ENCODE measurements at regions not wholly inside any gene's neighbourhood (a gene's known extent, or its start where the extent isn't known, plus 50 kb on each side); places are given as distances from the start of the nearest gene placed in this dataset.

GRCh38 chr11:101797335-101797734 lies 117.5 kb upstream of the CEP126 start:
- TF ChIP-seq NFIC (IDR thresholded peaks at IDR 0.05): no peak
- TF ChIP-seq ZBTB7A (IDR thresholded peaks at IDR 0.05; ENCODE audit: low read depth): no peak
- no peak for TF ChIP-seq TEAD4 (IDR thresholded peaks at IDR 0.05)
- TF ChIP-seq EGR1 (IDR thresholded peaks at IDR 0.05): no peak
- TF ChIP-seq TAF1 (IDR thresholded peaks at IDR 0.05; ENCODE audit: low read depth): no peak
- TF ChIP-seq USF1 (IDR thresholded peaks at IDR 0.05): no peak
- no peak for TF ChIP-seq REST (IDR thresholded peaks at IDR 0.05; ENCODE audit: low read depth)
- TF ChIP-seq FOXM1 (IDR thresholded peaks at IDR 0.05; ENCODE audit: borderline replicate concordance, low read depth): no peak
- no peak for TF ChIP-seq RAD21 (IDR thresholded peaks at IDR 0.05; ENCODE audit: low read depth)
- TF ChIP-seq CREB1 (IDR thresholded peaks at IDR 0.05; ENCODE audit: low read depth): no peak

- no peak for TF ChIP-seq TEAD4 (IDR thresholded peaks at IDR 0.05)
- TF ChIP-seq NFIC (IDR thresholded peaks at IDR 0.05): no peak
- TF ChIP-seq TCF12 (IDR thresholded peaks at IDR 0.05; ENCODE audit: low read depth): no peak
- no peak for TF ChIP-seq REST (IDR thresholded peaks at IDR 0.05; ENCODE audit: low read depth)
- TF ChIP-seq CREB1 (IDR thresholded peaks at IDR 0.05; ENCODE audit: low read depth): no peak
- TF ChIP-seq FOXM1 (IDR thresholded peaks at IDR 0.05; ENCODE audit: borderline replicate concordance, low read depth): no peak
- TF ChIP-seq, protein P1, sequence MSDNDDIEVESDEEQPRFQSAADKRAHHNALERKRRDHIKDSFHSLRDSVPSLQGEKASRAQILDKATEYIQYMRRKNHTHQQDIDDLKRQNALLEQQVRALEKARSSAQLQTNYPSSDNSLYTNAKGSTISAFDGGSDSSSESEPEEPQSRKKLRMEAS (IDR thresholded peaks at IDR 0.05): no peak
- TF ChIP-seq RAD21 (IDR thresholded peaks at IDR 0.05; ENCODE audit: low read depth): no peak
- TF ChIP-seq USF1 (IDR thresholded peaks at IDR 0.05): no peak
- no peak for TF ChIP-seq TAF1 (IDR thresholded peaks at IDR 0.05; ENCODE audit: low read depth)
- no peak for TF ChIP-seq CEBPB (IDR thresholded peaks at IDR 0.05)
- no peak for TF ChIP-seq EP300 (IDR thresholded peaks at IDR 0.05; ENCODE audit: borderline replicate concordance)
- no peak for TF ChIP-seq ZBTB7A (IDR thresholded peaks at IDR 0.05; ENCODE audit: low read depth)
- TF ChIP-seq EGR1 (IDR thresholded peaks at IDR 0.05): no peak
- TF ChIP-seq YY1 (IDR thresholded peaks at IDR 0.05; ENCODE audit: low read depth): no peak
Observed at GRCh38 chr11:101792814-101793213, 122.0 kb upstream of the CEP126 start.

GRCh38 chr11:101786916-101787315 lies 127.9 kb upstream of the CEP126 start:
- TF ChIP-seq USF1 (IDR thresholded peaks at IDR 0.05) (no peak), ZBTB7A (IDR thresholded peaks at IDR 0.05; ENCODE audit: low read depth) (no peak), TEAD4 (IDR thresholded peaks at IDR 0.05) (no peak), EGR1 (IDR thresholded peaks at IDR 0.05) (no peak)

DNA sequence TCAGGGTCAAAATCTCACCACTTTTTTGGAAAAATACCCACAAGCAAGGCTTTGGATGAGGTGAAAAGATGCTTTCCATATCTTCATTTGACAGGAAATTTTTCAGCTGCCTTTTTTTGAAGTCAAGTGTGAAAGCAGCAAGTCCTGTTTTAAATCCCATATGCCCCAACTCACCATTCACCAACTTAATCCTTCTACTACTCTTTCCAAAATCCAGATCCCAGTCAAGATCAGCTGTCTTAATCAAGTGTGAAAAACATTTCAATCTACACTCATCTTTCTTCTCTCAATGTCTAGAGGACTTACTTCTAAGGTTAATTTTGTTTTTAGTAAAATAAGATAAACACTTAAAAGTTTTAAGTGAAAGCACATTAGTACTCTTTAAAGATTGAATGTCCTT lies 128.4 kb upstream of the CEP126 start:
- no peak for TF ChIP-seq ZBTB7A (IDR thresholded peaks at IDR 0.05; ENCODE audit: low read depth)

DNA sequence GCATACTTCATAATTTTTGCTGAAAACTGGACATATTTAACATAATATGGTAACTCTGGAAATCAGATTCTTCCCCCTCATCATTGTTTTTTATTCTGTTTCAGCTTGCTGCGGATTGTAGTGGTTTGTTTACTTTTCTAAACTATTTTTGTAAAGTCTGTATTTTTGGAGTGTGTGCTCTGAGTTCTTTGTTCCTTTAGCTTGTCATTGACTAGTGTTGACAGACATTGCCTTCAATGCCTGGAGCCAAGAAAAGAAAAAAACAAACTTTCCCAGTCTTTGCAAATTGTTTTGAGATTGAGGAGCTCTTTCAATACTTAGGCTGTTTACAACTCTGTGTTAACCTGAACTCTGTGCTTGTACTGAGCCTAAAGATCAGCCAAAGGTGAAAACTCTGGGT lies 137.3 kb upstream of the CEP126 start:
- TF ChIP-seq CEBPB (IDR thresholded peaks at IDR 0.05): no peak
- TF ChIP-seq RAD21 (IDR thresholded peaks at IDR 0.05; ENCODE audit: low read depth): no peak
- no peak for TF ChIP-seq EP300 (IDR thresholded peaks at IDR 0.05; ENCODE audit: borderline replicate concordance)
- no peak for TF ChIP-seq CREB1 (IDR thresholded peaks at IDR 0.05; ENCODE audit: low read depth)
- no peak for TF ChIP-seq USF1 (IDR thresholded peaks at IDR 0.05)
- TF ChIP-seq NFIC (IDR thresholded peaks at IDR 0.05): no peak
- TF ChIP-seq ZBTB7A (IDR thresholded peaks at IDR 0.05; ENCODE audit: low read depth): no peak
- TF ChIP-seq, protein P1 (IDR thresholded peaks at IDR 0.05): no peak
- TF ChIP-seq EGR1 (IDR thresholded peaks at IDR 0.05): no peak
- no peak for TF ChIP-seq TCF12 (IDR thresholded peaks at IDR 0.05; ENCODE audit: low read depth)
- no peak for TF ChIP-seq FOXM1 (IDR thresholded peaks at IDR 0.05; ENCODE audit: borderline replicate concordance, low read depth)
- no peak for TF ChIP-seq TAF1 (IDR thresholded peaks at IDR 0.05; ENCODE audit: low read depth)
- TF ChIP-seq REST (IDR thresholded peaks at IDR 0.05; ENCODE audit: low read depth): no peak
- no peak for TF ChIP-seq YY1 (IDR thresholded peaks at IDR 0.05; ENCODE audit: low read depth)

All from Ishikawa (cell line).